Hypothalamus (tissue), 51 donors: ENCODE measurements at regions not wholly inside any gene's neighbourhood (a gene's known extent, or its start where the extent isn't known, plus 50 kb on each side); places are given as distances from the start of the nearest gene placed in this dataset.
"Not testable (repeated sequence)": the region's sequence is repeated elsewhere in the genome, so short reads cannot be mapped to it uniquely, and the experiment has no call there.

ENCODE experiments used
- DNase-seq, 51 donors: peaks; one replicate each; lab custom pipeline; 2025; lab: John Stamatoyannopoulos, UW

GRCh38 chr12:67068204-67068731 is 200.9 kb upstream of the CAND1 start:
- peak in 2 of 51 donors; percentile 28 to 38 for DNase-seq

DNA sequence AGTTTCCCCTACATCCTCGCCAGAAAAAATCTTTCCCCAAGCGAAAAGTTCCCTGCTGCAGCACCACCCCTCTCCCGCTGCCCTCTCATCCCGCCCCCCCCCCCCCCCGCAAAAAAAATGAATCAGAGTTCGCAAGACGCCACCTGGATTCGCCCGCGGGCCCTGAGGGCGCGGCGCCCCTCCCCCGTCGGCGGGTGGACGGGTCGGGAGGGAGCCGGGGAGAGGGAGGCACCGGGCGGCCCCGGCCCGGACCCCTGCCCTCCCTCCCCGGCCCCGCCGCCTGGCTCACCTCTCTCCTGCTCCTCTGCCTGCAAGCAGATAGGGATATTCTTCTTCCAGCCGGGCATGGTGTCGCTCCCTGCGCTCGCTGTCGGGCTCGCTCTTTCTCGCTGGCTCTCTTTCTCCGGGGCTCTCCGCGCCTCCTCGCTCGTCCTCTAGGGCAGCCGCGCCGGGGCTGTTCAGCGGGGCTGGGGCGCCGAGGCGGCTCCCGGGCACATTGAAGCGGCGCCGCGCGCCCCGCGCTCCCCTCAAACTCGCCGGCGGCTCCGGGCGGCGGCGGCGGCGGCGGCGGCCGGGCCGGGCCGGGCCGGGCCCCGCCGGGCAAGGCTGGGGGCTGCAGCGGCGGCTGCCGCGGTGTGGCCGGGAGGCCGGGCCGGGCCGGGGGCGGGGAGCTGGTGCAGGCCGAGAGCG is 200.3 kb upstream of the CAND1 start:
- DNase-seq = peak in 7 of 51 donors; percentile 7 to 47 (median 15)

DNA sequence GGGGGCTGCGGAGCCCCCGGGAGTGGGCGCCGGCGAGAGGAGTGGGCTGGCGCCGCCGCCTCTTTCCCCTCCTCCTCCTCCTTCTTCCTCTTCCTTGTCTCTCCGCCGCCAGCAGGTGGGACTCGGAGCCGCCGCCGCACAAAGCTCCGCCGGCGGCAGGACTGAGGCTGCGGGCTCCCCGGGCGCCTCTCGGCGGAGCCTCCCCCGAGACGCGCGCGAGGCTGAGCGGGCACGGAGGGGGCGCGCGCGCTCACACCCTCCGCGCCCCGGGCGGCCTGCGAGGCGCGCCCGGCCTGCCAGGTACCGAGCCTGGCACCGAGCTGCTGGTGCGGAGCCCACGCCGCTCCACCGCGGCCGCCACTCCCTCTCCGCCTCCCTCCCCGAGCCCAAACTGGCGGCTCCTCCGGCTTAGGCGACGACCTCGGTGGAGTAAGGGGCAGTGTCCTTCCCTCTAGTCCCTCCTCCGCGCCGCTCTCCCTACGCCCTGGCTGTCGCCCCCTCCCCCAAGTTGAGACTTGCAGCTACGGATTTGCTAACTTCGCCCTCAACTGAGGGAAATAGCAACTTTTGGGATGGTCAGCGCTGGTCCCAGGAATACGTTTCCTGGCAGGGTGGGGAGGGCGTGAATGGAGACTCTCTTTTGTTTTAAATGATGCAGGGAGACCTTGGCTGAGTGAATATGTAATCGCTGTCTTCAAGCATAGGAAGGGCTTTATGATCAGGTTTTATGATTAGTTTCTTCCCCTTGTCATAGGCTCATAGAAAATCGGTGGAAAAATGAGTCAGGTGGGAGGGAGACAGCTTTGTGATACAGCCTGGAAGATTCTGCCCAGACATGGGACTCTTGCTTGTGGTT is 199.5 kb upstream of the CAND1 start:
- DNase-seq = peak in 11 of 51 donors; percentile 8 to 51 (median 28)

- DNase-seq = peak in 2 of 51 donors; percentile 8 to 21
Measured at GRCh38 chr12:67070307-67070600, 198.9 kb upstream of the CAND1 start.

DNA sequence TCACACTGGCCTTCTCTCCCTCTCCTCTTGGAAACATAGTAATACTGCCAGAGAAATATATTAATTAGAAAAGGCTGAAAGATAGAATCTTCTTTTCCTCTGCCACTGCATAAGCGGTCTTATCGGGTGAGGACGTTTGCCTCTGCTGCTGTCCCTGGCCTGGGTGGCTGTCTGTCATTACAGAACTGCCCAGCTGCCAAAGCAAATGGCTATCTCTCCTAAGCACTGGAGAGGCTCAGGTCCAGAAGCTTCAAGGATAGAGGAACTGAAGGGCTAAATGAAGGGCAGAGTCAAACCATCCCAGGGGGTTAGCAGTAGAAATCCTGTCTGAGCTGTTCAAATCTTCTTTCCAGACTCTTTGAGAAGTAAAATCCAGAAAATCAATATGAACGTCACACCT is 198.6 kb upstream of the CAND1 start:
- DNase-seq = no peak

- not testable (repeated sequence) for DNase-seq
Measured at GRCh38 chr12:67072281-67072680, 196.9 kb upstream of the CAND1 start.

GRCh38 chr12:67073336-67073735 is 195.8 kb upstream of the CAND1 start:
- no peak for DNase-seq

DNA sequence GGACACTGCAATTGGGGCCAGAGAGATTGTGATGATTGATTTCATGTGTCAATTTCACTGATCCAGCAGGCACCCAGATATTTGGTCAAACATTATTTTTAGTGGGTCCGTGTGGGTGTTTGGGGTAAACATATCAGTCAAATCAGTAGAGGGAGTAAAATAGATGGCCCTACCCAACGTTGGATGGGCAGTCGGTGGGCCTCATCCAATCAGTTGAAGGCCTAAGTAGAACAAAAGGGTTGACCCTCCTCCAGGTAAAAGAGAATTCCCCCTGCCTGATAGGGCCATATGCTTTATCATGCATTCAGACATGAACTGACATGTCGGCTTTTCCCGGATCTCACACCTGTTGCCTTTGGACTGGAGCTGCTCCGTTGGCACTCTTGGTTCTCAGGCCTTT is 195.1 kb upstream of the CAND1 start:
- DNase-seq = no peak

DNA sequence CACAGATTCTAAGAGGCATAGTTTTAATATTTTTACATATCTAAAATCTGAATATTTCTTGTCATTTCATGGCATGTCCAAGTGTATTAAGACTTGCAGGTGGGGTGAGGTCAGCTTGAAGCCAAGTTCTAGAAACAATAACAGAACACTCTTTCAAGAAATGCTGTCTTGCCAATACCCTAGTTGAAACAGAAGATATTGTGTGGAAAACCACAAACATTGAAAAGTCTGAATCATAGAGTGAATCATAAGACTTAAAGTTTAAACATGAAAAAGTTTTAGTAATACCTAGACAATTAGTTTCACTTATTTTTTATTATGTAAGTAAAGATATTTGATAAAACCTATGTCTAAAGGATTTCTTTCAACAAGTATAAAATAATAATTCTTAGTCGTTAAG is 191.5 kb upstream of the CAND1 start:
- DNase-seq = no peak

- DNase-seq = no peak
Measured at GRCh38 chr12:67078957-67079356, 190.2 kb upstream of the CAND1 start.

- no peak for DNase-seq
Measured at GRCh38 chr12:67080637-67081036, 188.5 kb upstream of the CAND1 start.

GRCh38 chr12:67082221-67082620 is 186.9 kb upstream of the CAND1 start:
- DNase-seq = no peak

- no peak for DNase-seq
Measured at GRCh38 chr12:67085699-67086098, 183.5 kb upstream of the CAND1 start.

- DNase-seq = no peak
Measured at GRCh38 chr12:67086116-67086515, 183.0 kb upstream of the CAND1 start.

DNA sequence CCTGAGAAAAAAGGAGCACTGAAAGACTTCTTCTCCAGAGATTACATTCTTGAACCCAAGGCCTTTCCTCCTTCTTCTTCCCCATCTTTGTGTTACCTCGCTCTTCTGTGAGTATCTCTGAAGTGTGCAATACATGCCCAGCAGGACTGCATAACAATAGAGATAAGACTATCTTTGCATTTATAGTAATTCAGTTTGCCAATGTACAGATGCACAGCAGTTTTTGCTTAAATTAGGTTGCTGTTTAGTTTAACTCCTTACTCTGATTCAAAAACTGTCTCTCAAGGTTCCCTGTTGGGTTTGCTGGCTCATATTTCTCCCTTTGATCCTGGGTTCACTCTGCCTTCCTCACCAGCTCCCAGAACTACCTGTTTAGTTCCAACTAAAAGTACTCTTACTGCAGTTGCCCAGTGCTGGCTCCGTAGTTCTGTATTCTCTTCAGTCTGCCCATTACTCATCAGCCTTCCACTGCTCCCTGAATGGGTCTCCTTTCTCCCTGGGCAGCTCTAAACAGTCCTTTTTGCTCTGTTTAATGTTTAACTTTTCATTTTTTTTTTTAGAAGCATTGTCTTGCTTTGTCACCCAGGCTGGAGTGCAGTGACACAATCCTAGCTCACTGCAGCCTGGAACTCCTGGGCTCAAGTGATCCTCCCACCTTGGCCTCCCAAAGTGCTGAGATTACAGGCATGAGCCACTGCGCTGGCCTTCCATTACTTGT is 180.6 kb upstream of the CAND1 start:
- DNase-seq = no peak

GRCh38 chr12:67091204-67091603 is 178.0 kb upstream of the CAND1 start:
- DNase-seq = peak in 2 of 51 donors; percentile 6 to 34

GRCh38 chr12:67091678-67092077 is 177.5 kb upstream of the CAND1 start:
- DNase-seq = no peak

- not testable (repeated sequence) for DNase-seq
Measured at GRCh38 chr12:67092934-67093333, 176.2 kb upstream of the CAND1 start.

- DNase-seq = no peak
Measured at GRCh38 chr12:67096533-67097318, 172.4 kb upstream of the CAND1 start.

DNA sequence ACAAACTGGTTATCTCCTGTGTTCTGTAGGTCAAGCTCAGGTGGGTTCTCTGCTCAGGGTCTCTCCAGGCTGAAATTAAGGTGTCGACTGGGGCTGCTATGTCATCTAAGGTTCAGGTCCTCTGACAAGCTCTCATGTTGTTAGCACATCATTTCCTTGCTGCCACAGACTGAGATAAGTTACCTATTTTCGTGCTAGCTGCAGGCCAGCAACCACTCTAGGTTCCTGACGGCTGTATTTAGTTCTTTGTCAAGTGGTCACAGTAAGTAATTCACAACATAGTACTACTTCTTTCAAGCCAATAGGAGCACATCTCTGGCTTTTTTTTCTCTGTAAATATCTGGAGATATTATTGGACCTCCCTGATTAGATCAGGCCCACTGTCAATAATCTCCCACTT is 169.3 kb upstream of the CAND1 start:
- no peak for DNase-seq

DNA sequence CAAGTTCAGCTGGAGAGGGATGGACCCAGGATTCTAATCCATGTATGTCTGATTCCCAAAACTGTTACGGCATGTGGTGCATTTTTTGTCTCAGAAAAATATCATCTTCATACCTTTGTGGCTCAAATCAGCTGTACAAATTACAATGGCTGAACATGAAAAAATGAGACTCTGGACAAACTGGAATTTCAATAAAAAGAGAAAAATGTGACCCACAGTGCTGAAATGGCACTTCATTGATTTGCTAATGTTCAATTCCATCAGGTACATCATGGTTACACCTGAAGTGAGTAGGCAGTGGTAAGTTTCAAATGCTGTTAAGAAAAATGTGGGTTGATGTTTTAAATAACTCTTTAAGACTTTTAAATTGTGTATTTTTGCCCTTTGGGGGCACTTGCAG is 165.6 kb upstream of the CAND1 start:
- DNase-seq = no peak
